ENCODE measurements at regions not wholly inside any gene's neighbourhood (a gene's known extent, or its start where the extent isn't known, plus 50 kb on each side); places are given as distances from the start of the nearest gene placed in this dataset.

DNA sequence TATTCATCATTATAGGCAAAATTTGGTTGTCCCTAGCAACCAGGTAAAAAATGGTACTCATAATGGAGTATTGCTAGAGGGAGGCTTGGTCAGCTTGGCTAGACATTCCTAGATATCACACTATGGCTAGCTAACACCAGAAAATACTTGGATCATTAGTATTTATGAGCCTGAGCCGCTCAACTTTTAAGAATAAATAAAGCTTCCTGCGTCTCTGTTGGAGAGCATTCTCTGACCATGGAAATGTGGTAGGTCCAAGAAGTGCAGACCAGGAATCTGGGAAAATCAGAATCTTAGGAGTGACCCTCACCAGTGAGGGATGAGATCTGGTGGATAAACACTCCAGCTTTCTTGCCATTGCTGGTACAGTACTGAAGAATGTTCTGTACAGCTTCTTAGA is 157.6 kb upstream of the AGR3 start (continued):
- TF ChIP-seq TEAD4 (IDR thresholded peaks at IDR 0.05; ENCODE audit: low read depth, low read length), result no peak

DNA sequence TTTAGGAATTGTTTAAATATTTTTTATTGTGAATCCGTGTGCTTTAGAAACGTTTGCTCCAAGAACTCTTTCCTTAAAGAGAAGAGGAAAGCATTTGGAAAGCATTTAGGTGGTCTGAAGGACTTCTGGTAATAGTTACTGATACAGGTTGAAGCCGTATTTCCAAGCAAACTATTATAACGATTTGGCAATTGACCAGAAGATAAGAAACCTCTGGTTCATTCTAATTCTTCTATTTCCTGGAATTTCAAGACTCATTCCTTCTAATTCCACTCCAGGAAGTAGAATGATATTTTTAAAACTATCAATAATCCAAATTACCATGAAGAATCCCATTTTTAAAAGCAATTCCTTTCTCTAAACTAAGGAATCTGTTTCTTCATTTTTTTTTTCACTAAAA is 158.9 kb upstream of the AGR3 start:
- H4K91ac ChIP-seq (replicated peaks; ENCODE audit: insufficient read length, low read length), result no peak overlapping the region
- no peaks in the 10 kb centered on the region for H3K79me1 ChIP-seq (ENCODE audit: low read depth, low read length)
- no peak overlapping the region for H3K23ac ChIP-seq (ENCODE audit: insufficient read length)
- H2AFZ ChIP-seq (ENCODE audit: low read length), result no peak overlapping the region
- H3K4me3 ChIP-seq (ENCODE audit: extremely low read depth in 1 of 4, insufficient read depth in 2 of 4, low read depth in 3 of 4, low read length in 4 of 4), result no peak overlapping the region
- no peaks in the 10 kb centered on the region for H3K27me3 ChIP-seq (replicated peaks in 1 of 4; ENCODE audit: control insufficient read depth in 3 of 4, extremely low read depth in 1 of 4, insufficient read depth in 3 of 4, low read length in 3 of 4)
- H3K4me1 ChIP-seq (replicated peaks in 1 of 4; ENCODE audit: control insufficient read depth in 3 of 4, insufficient read depth in 4 of 4, low read length in 3 of 4), result no peaks in the 10 kb centered on the region
- no peak overlapping the region for H3K9ac ChIP-seq (replicated peaks in 1 of 4; ENCODE audit: extremely low read depth in 1 of 4, low read depth in 3 of 4, low read length in 3 of 4)
- CTCF ChIA-PET (ENCODE audit: partially characterized antibody), result no interaction called here
- H2BK15ac ChIP-seq (ENCODE audit: low read length), result no peak overlapping the region
- no peaks in the 10 kb centered on the region for H3K36me3 ChIP-seq (ENCODE audit: control insufficient read depth in 2 of 4, insufficient read depth in 4 of 4, low read length in 3 of 4)
- H3K4me2 ChIP-seq (ENCODE audit: insufficient read depth in 1 of 2, low read depth in 2 of 2, low read length in 2 of 2), result no peak overlapping the region
- no peak overlapping the region for H3K14ac ChIP-seq (ENCODE audit: insufficient read length)
- FAIRE-seq (no peak), DNase-seq (ENCODE audit: low read depth in 1 of 2, low spot score in 2 of 2) (no peak)
- no peaks in the 10 kb centered on the region for H4K20me1 ChIP-seq (replicated peaks in 1 of 2; ENCODE audit: control insufficient read depth in 1 of 2, insufficient read depth in 2 of 2, low read length in 2 of 2)
- H3K23me2 ChIP-seq (ENCODE audit: low read depth, low read length), result no peaks in the 10 kb centered on the region
- POLR2A ChIA-PET (ENCODE audit: partially characterized antibody), result no interaction called here
- no peak overlapping the region for H4K5ac ChIP-seq (ENCODE audit: insufficient read length, low read depth, low read length)
- WGBS, 2 experiments (ENCODE audit: extremely low coverage in 1 of 2, insufficient coverage in 1 of 2, insufficient read length in 1 of 2, insufficient replicate concordance in 2 of 2, low coverage in 1 of 2, low lambda C conversion rate in 2 of 2, missing lambda C conversion rate in 1 of 2), result 77 to 100% methylated on average over 1 to 4 of the region's 4 CpGs
- no peak overlapping the region for H2AK5ac ChIP-seq (ENCODE audit: low read depth, low read length)
- H3K9me3 ChIP-seq (ENCODE audit: insufficient read depth in 2 of 2, low read depth in 1 of 2, low read length in 1 of 2), result no peaks in the 10 kb centered on the region; a peak in 1 of 4 replicates
- no peak overlapping the region for H3K27ac ChIP-seq (ENCODE audit: low read depth, low read length)
- no peaks in the 10 kb centered on the region for H3K79me2 ChIP-seq (ENCODE audit: control insufficient read depth in 1 of 2, insufficient read depth in 2 of 2, low read length in 2 of 2)
- no peak overlapping the region for H2BK120ac ChIP-seq (replicated peaks; ENCODE audit: low read depth, low read length)
- H2BK12ac ChIP-seq (ENCODE audit: low read depth, low read length), result no peak overlapping the region
- no peak overlapping the region for H3K56ac ChIP-seq (replicated peaks; ENCODE audit: insufficient read length, low read depth, low read length)
- H3K4ac ChIP-seq (replicated peaks; ENCODE audit: insufficient read length, low read depth, low read length), result no peak overlapping the region
- no peak overlapping the region for H4K8ac ChIP-seq (ENCODE audit: extremely low read depth, insufficient read depth, low read length)
- no peak overlapping the region for H2BK20ac ChIP-seq (ENCODE audit: low read length)
- H2BK5ac ChIP-seq (ENCODE audit: low read depth, low read length), result no peak overlapping the region
- H3K18ac ChIP-seq (ENCODE audit: extremely low read depth, low read length), result no peak overlapping the region
- TF ChIP-seq PHF8 (conservative IDR thresholded peaks at IDR 0.05; ENCODE audit: low read depth, low read length) (no peak), MAFK (IDR thresholded peaks at IDR 0.05; ENCODE audit: low read depth, low read length) (no peak), SIN3A (conservative IDR thresholded peaks at IDR 0.05 in 1 of 2, IDR thresholded peaks at IDR 0.05 in 1 of 2; ENCODE audit: low read depth in 1 of 2, low read length in 2 of 2) (no peak), CBX8 (IDR thresholded peaks at IDR 0.05; ENCODE audit: borderline replicate concordance, low read depth, low read length) (no peak), CBX5 (IDR thresholded peaks at IDR 0.05; ENCODE audit: low read depth, low read length) (no peak), KDM1A (IDR thresholded peaks at IDR 0.05; ENCODE audit: borderline replicate concordance, low read length) (no peak), BRCA1 (IDR thresholded peaks at IDR 0.05; ENCODE audit: low read depth, low read length) (no peak), RXRA (IDR thresholded peaks at IDR 0.05; ENCODE audit: insufficient read depth, low read depth, low read length) (no peak), CTBP2 (IDR thresholded peaks at IDR 0.05; ENCODE audit: borderline replicate concordance, insufficient read depth, insufficient read length, low read length) (no peak), TEAD4 (IDR thresholded peaks at IDR 0.05; ENCODE audit: low read depth, low read length) (no peak)
- TF ChIP-seq, protein P1, sequence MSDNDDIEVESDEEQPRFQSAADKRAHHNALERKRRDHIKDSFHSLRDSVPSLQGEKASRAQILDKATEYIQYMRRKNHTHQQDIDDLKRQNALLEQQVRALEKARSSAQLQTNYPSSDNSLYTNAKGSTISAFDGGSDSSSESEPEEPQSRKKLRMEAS (IDR thresholded peaks at IDR 0.05), result no peak
